ENCODE measurements at regions not wholly inside any gene's neighbourhood (a gene's known extent, or its start where the extent isn't known, plus 50 kb on each side); places are given as distances from the start of the nearest gene placed in this dataset.
"Not testable (repeated sequence)": the region's sequence is repeated elsewhere in the genome, so short reads cannot be mapped to it uniquely, and the experiment has no call there.

GRCh38 chr5:164145458-164145857, 640.0 kb downstream of the MAT2B start:
- no peak for DNase-seq

GRCh38 chr5:164146223-164146622, 640.8 kb downstream of the MAT2B start:
- no peak for DNase-seq

GRCh38 chr5:164148292-164148691, 642.9 kb downstream of the MAT2B start:
- DNase-seq = no peak

GRCh38 chr5:164152539-164152938, 647.1 kb downstream of the MAT2B start:
- not testable (repeated sequence) for DNase-seq

DNA sequence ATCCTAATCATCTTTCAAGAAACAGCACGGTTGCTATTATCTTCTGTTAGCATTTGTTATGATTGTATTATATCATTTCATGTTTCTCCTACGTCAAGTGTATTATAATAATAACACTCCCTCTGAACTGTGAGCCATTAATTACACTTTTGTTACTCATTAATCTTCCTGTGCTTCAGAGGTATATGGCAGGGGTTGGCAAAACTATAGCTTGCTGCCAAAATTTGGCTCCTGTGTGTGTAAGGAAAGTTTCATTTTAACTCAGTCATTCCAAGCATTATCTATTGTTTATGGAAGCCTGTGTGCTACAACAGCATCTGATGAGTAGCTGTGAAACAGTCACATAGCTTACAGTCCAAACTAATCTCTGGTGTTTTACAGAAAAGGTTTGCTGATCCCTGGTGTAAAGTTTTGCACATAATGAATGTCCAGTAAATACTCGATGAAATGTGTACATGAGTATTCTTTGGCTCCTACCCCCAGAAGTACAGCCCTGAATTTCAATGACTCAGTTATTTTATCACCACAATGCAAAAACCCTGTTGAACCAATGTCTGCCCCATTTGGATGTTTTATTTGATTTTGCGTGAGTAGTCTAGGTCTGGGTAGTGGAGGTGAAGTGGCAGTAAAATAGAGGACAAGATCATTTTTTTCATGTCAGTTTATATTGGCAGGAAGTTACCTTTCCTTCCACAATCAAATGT, 648.2 kb downstream of the MAT2B start:
- DNase-seq = no peak

DNA sequence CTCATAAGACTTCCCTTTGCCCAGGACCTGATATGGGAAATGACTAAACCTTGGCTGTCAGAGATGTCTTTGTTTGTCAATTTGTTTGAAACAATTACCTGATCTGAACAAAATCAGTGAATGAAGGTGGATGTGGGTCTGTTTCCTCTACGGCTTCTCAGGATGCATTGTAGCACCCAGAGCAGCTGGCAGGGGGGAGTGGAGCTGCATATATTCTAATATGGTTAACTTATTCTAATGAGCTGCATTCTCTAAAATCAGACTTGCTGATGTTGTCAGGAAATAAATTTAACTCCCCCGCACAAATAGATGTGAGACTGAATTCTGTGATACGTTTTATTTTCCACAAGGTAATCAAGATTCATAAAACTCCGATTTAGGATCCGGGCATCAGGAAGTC, 665.4 kb downstream of the MAT2B start:
- no peak for DNase-seq

- DNase-seq = no peak
These were observed 669.7 kb downstream of the MAT2B start for GRCh38 chr5:164175083-164175482.

DNA sequence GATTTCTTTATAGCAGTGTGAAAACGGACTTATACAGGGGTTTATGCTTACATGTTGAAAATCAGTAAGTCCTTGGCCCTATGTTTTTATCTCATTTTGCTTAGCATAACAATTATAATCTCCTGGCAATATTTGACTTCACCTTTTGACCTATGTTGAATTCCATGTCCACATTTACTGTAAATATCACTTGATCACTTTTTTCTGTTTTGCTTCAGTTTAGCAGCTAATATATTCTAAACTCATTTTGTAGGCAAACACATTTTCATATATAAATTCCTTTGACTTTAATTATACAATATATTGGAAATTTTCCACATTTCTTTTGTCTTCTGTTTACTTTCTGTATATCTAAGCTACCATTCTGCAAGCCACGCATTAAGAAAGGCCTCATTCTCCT, 674.0 kb downstream of the MAT2B start:
- DNase-seq = no peak

DNA sequence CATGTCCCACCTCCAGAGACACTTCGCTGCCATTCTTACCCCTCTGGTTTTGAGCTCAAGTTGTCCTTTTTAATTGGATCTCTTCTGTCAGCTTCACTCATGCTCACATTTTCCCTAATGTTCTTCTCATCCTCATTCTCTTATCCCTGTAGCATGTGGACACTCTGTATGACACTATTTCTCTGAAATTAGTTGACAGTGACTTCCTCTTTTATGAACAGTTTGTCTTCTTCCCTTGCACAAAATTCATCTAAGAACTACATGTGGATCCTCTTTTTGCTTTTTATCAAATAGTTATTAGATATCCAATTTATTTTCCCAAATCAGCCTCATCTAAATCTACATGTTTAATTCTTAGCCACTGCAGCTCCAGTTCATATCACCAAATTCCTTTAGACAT, 676.2 kb downstream of the MAT2B start:
- no peak for DNase-seq

GRCh38 chr5:164184158-164184557, 678.7 kb downstream of the MAT2B start:
- DNase-seq = no peak

DNA sequence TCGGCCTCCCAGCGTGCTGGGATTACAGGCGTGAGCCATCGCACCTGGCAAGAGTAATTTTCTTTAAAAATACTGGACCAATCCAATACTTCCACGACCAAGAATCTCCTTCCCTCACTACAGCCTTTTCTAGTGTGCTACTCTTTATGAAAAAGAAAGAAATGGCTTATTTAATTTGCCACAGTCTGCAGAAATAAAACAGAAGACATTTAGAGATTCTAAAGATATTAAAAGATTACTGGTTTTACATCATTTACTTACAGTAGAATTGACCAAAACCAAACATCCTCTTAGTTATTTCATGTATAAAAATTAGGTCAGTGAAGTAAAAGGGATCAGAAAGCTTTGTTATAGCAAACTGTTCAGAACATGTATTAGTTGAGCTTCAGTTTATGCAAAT, 679.6 kb downstream of the MAT2B start:
- DNase-seq = no peak

DNA sequence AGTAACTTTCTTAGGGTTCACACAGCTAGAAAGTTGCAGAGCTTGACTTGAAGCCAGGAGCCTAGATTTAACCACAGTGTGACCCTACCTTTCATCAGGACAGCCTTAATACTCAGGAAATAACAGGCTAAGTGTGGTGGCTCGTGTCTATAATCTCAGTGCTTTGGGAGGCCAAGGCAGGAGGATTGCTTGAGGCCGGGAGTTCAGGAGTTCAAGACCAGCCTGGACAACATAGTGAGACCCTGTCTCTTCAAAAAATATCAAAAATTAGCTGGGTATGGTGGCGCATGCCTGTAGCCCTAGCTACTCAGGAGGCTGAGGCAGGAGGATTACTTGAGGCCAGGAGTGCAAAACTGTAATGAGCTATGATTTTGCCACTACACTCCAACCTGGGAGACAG, 681.1 kb downstream of the MAT2B start:
- no peak for DNase-seq

DNA sequence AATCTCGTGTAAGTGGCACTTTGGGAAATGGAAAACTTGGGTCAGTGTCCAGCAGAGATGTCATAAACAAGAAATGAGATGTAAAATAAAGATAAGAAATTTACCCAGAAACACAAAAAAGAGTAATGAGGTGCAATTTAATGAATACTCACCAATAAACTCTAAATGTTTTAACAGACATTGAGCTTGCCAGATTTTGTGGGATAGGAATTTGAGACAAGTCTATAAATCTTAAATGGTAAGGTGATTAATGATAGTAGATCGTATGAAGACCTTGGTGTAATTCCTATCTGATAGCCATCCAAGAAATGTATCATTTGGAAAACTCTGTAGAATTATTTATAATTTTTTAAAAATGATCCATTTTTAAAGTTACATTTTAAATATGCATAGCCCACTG, 682.4 kb downstream of the MAT2B start:
- no peak for DNase-seq

- peak; percentile 69 to 83 for DNase-seq
These were observed 683.3 kb downstream of the MAT2B start for GRCh38 chr5:164188733-164189148.

GRCh38 chr5:164191240-164191639, 685.8 kb downstream of the MAT2B start:
- DNase-seq = no peak

- DNase-seq = no peak
These were observed 696.9 kb downstream of the MAT2B start for GRCh38 chr5:164202338-164202737.

DNA sequence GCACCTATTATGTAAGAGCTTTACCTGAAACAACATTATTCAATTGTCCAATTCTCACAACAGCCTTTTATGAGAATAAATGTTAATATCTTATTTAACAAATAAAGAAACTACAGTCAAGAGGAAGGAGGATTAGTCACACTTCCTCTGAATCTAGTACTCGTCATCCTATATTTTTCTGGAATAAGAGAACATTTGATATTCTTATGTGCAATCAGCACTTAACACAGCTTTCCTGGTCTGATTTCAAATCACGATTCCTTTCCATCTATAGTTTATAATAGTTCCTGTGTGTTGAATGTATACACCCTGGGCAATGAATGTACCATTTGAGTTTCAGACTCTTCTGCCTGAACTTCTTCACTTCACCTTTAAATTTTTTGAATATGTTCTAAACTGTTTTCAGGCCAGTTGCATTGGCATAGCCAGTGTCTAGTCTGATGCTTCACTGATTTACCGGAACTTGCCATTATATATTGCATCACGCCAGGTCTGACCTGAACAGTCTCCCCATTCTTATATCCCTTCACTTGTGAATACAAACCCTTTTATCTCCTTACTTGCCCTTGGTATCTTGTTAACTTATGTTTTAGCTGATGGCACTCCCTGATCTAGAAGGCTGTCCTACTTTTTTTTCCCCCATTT, 698.3 kb downstream of the MAT2B start:
- DNase-seq = no peak

GRCh38 chr5:164204338-164204946, 699.0 kb downstream of the MAT2B start:
- DNase-seq = no peak

DNA sequence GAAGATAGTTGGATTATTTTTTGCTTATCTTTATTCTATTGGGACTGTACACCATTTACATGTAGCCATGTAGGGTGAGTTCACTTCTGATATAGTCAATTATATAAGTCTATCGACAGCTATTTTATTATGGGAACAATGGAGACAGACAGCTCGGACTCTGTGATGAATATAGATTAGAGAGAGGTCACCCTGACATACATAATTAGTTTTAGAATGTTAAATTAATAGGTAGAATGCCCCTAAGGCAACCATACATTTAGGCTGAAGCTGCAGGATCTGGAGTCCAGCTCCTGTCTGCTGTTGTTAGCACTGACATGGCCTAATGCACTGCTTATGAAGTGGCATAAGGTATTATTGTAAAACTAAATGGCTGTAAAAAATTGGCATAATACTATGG, 700.8 kb downstream of the MAT2B start:
- no peak for DNase-seq

- no peak for DNase-seq
These were observed 702.2 kb downstream of the MAT2B start for GRCh38 chr5:164207646-164208045.

DNA sequence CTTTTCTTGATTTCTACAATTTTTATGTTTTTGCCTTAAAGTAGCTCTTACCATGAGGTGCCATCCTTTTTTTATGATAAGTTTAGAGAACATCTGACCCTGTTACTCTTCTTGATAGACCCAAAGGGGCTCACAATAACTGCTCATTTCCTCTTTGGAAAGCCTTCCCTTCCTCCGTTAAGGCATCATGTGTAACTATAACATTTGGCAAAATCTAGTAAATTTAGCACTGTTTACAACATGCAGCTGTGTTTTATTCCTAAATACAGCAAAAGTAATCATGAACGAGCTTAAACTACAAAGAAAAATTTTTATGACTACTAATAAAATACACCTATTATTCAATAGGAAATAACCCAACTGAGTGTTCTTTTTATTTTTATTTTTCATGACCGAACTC, 705.1 kb downstream of the MAT2B start:
- no peak for DNase-seq

DNA sequence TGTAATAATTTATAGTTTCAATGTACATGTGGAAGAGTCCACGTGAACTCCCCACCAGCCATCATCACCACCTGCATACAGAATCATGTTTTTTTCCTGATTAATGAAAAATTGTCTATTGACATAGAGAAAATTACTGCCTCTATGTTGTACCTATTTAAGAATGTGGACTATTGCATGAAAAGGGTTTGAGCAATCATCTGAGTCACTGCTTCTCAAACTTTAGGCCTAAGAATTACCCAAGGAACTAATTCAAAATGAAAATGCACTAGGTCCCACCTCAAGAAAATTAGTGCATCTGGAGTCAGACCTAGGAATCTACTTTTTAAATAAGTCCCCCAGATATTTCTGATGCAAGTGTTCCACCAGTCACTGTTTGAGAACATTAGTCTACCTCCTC, 709.3 kb downstream of the MAT2B start:
- no peak for DNase-seq

DNA sequence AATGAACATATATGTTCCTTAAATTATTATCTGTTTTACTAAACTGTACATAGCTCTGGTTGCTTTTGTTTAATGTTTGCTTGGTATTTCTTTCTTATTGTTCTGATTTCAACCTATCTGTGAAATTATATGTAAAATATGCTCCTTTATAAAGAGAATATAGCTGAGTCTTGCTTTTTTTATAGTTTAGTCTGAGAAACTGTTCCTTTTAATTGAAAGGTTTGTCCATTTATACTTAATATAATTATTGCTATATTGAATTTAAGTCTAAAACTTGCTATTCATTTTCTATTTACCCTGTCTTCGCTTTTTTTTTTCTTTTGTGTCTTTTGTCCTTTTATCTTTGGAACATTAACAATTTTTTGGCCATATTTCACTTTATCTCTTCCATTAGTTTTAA, 712.0 kb downstream of the MAT2B start:
- DNase-seq = no peak

GRCh38 chr5:164220522-164220921, 715.1 kb downstream of the MAT2B start:
- DNase-seq = no peak

GRCh38 chr5:164224236-164224635, 718.8 kb downstream of the MAT2B start:
- no peak for DNase-seq

All from NCI-H526 (cell line).